H1 (cell line): ENCODE measurements at regions not wholly inside any gene's neighbourhood (a gene's known extent, or its start where the extent isn't known, plus 50 kb on each side); places are given as distances from the start of the nearest gene placed in this dataset.

Experiments
- CTCF ChIA-PET: fragments of 300-600 bp; sonication (Branson Sonifier 250); formaldehyde crosslinking; loops from one replicate; lab custom pipeline; 2021; ENCODE audit not compliant: partially characterized antibody; lab: Charles Lee
- POLR2A ChIA-PET: fragments of 300-600 bp; sonication (Branson Sonifier 250); formaldehyde crosslinking; loops from one replicate; lab custom pipeline; 2021; ENCODE audit warnings: inconsistent platforms; ENCODE audit not compliant: partially characterized antibody; lab: Charles Lee
- DNase-seq, 2 experiments: peaks; one replicate each; pipeline versions ENCODE4 v3.0.0 to v3.0.0-alpha.2; 2010 to 2022; ENCODE audit warnings: low spot score in 2 of 2, low read depth in 1 of 2, mixed read lengths in 1 of 2
- FAIRE-seq: peaks from 2 replicates; lab custom pipeline; 2011; peaks lifted over from hg19 to GRCh38; lab: Jason Lieb, UNC
- H2AFZ ChIP-seq: 2 replicates; pipeline ENCODE4 v1.8.1; 2012; ENCODE audit warnings: low read length, inconsistent platforms
- H2AK5ac ChIP-seq: 2 replicates; pipeline ENCODE4 v1.6.1; 2013; ENCODE audit warnings: low read depth, low read length
- H2BK120ac ChIP-seq: replicated peaks from 2 replicates; pipeline ENCODE3; 2013; ENCODE audit warnings: low read depth, low read length, inconsistent platforms
- H2BK12ac ChIP-seq: 2 replicates; pipeline ENCODE4 v1.6.1; 2013; ENCODE audit warnings: low read depth, low read length
- H2BK15ac ChIP-seq: 2 replicates; pipeline ENCODE4 v1.6.1; 2013; ENCODE audit warnings: low read length
- H2BK20ac ChIP-seq: 2 replicates; pipeline ENCODE4 v1.6.1; 2013; ENCODE audit warnings: low read length
- H2BK5ac ChIP-seq: 2 replicates; pipeline ENCODE4 v1.6.1; 2013; ENCODE audit warnings: low read depth, low read length
- H3K14ac ChIP-seq: 2 replicates; pipeline ENCODE4 v1.6.1; 2013; ENCODE audit warnings: inconsistent platforms; ENCODE audit not compliant: insufficient read length
- H3K18ac ChIP-seq: 2 replicates; pipeline ENCODE4 v1.6.1; 2013; ENCODE audit warnings: low read length; ENCODE audit errors: extremely low read depth
- H3K23ac ChIP-seq: 2 replicates; pipeline ENCODE4 v1.6.1; 2013; ENCODE audit warnings: inconsistent platforms; ENCODE audit not compliant: insufficient read length
- H3K23me2 ChIP-seq: 2 replicates; pipeline ENCODE4 v1.6.1; 2013; ENCODE audit warnings: low read depth, low read length
- H3K27ac ChIP-seq: 2 replicates; pipeline ENCODE4 v1.6.1; 2011; ENCODE audit warnings: low read depth, low read length, inconsistent platforms
- H3K27me3 ChIP-seq, 4 experiments: replicated peaks in 1 of 4; 1 replicate in 1 of 4; 2 replicates in 3 of 4; pipeline versions ENCODE4 v1.6.1 to v1.8.1; 2011 to 2013; ENCODE audit warnings: low read length in 3 of 4, mild to moderate bottlenecking in 3 of 4, inconsistent platforms in 2 of 4, mixed read lengths in 2 of 4, moderate library complexity in 1 of 4; ENCODE audit not compliant: control insufficient read depth in 3 of 4, insufficient read depth in 3 of 4; ENCODE audit errors: extremely low read depth in 1 of 4
- H3K36me3 ChIP-seq, 4 experiments: 2 replicates each; pipeline versions ENCODE4 v1.6.1 to v1.8.1; 2011 to 2013; ENCODE audit warnings: mild to moderate bottlenecking in 4 of 4, low read length in 3 of 4, moderate library complexity in 2 of 4, control low read depth in 1 of 4, inconsistent platforms in 1 of 4; ENCODE audit not compliant: insufficient read depth in 4 of 4, control insufficient read depth in 2 of 4
- H3K4ac ChIP-seq: replicated peaks from 2 replicates; pipeline ENCODE3; 2013; ENCODE audit warnings: low read length, low read depth, mixed read lengths, inconsistent platforms; ENCODE audit not compliant: insufficient read length
- H3K4me1 ChIP-seq, 4 experiments: replicated peaks in 1 of 4; 1 replicate in 1 of 4; 2 replicates in 3 of 4; pipeline versions ENCODE4 v1.6.1 to v1.8.1; 2011 to 2013; ENCODE audit warnings: low read length in 3 of 4, inconsistent platforms in 2 of 4, mixed read lengths in 1 of 4; ENCODE audit not compliant: insufficient read depth in 4 of 4, control insufficient read depth in 3 of 4
- H3K4me2 ChIP-seq, 2 experiments: 2 replicates each; pipeline versions ENCODE4 v1.6.1 to v1.8.1; 2011 to 2013; ENCODE audit warnings: low read depth in 2 of 2, low read length in 2 of 2, control low read depth in 1 of 2, inconsistent platforms in 1 of 2, mild to moderate bottlenecking in 1 of 2; ENCODE audit not compliant: insufficient read depth in 1 of 2
- H3K4me3 ChIP-seq, 4 experiments: fragments of 200-600, 300-600 bp in 1 of 4; sonication (generic), shearing (Covaris generic), sonication (Bioruptor Twin) in 1 of 4; 2 replicates each; pipeline versions ENCODE4 v1.5.1 to v1.8.1; 2011 to 2016; ENCODE audit warnings: low read length in 4 of 4, low read depth in 3 of 4, control low read depth in 2 of 4, inconsistent platforms in 2 of 4, mild to moderate bottlenecking in 2 of 4, mixed read lengths in 1 of 4, moderate library complexity in 1 of 4; ENCODE audit not compliant: insufficient read depth in 2 of 4; ENCODE audit errors: extremely low read depth in 1 of 4
- H3K56ac ChIP-seq: replicated peaks from 2 replicates; pipeline ENCODE3; 2013; ENCODE audit warnings: low read depth, mild to moderate bottlenecking, mixed read lengths, low read length, inconsistent platforms; ENCODE audit not compliant: insufficient read length
- H3K79me1 ChIP-seq: 2 replicates; pipeline ENCODE4 v1.6.1; 2013; ENCODE audit warnings: low read depth, low read length, control low read depth
- H3K79me2 ChIP-seq, 2 experiments: 2 replicates each; pipeline versions ENCODE4 v1.6.1 to v1.8.1; 2012 to 2013; ENCODE audit warnings: low read length in 2 of 2, mild to moderate bottlenecking in 2 of 2, inconsistent platforms in 1 of 2; ENCODE audit not compliant: insufficient read depth in 2 of 2, control insufficient read depth in 1 of 2
- H3K9ac ChIP-seq, 4 experiments: replicated peaks in 1 of 4; 1 replicate in 1 of 4; 2 replicates in 3 of 4; pipeline versions ENCODE4 v1.6.1 to v1.8.1; 2011 to 2013; ENCODE audit warnings: low read depth in 3 of 4, low read length in 3 of 4, control low read depth in 2 of 4, mild to moderate bottlenecking in 2 of 4, moderate library complexity in 2 of 4, inconsistent platforms in 1 of 4; ENCODE audit errors: extremely low read depth in 1 of 4
- H3K9me3 ChIP-seq, 2 experiments: 2 replicates each; pipeline versions ENCODE4 v1.6.1 to v1.8.1; 2012 to 2013; ENCODE audit warnings: mild to moderate bottlenecking in 2 of 2, moderate library complexity in 2 of 2, control low read depth in 1 of 2, inconsistent platforms in 1 of 2, low read depth in 1 of 2, low read length in 1 of 2, mixed read lengths in 1 of 2; ENCODE audit not compliant: insufficient read depth in 2 of 2
- H4K20me1 ChIP-seq, 2 experiments: replicated peaks in 1 of 2; 2 replicates each; pipeline versions ENCODE3 to v1.8.1; 2011 to 2013; ENCODE audit warnings: inconsistent platforms in 2 of 2, low read length in 2 of 2, mild to moderate bottlenecking in 1 of 2; ENCODE audit not compliant: insufficient read depth in 2 of 2, control insufficient read depth in 1 of 2
- H4K5ac ChIP-seq: 2 replicates; pipeline ENCODE4 v1.6.1; 2013; ENCODE audit warnings: low read length, low read depth, mixed read lengths, inconsistent platforms; ENCODE audit not compliant: insufficient read length
- H4K8ac ChIP-seq: 2 replicates; pipeline ENCODE4 v1.8.0; 2013; ENCODE audit warnings: mild to moderate bottlenecking, moderate library complexity, low read length, inconsistent platforms; ENCODE audit not compliant: insufficient read depth; ENCODE audit errors: extremely low read depth
- H4K91ac ChIP-seq: replicated peaks from 2 replicates; pipeline ENCODE3; 2013; ENCODE audit warnings: low read length, mixed read lengths, inconsistent platforms; ENCODE audit not compliant: insufficient read length
- EZH2 ChIP-seq: fragments of 200-600 bp; sonication (generic); IDR thresholded peaks from 2 replicates; pipeline ENCODE4 v1.7.1; 2012; ENCODE audit warnings: low read depth, mild to moderate bottlenecking, moderate library complexity, low read length, inconsistent platforms; ENCODE audit not compliant: severe bottlenecking
- GTF2F1 ChIP-seq: IDR thresholded peaks from 2 replicates; pipeline ENCODE4 v1.6.1; 2012; ENCODE audit warnings: low read depth, low read length, improper control_type of control experiment, borderline replicate concordance
- KDM1A ChIP-seq: fragments of 200-600, 300-600 bp; sonication (generic); IDR thresholded peaks from 2 replicates; pipeline ENCODE4 v1.7.1; 2016; ENCODE audit warnings: mild to moderate bottlenecking, low read length, borderline replicate concordance
- SIN3A ChIP-seq, 2 experiments: IDR thresholded peaks in 1 of 2; conservative IDR thresholded peaks in 1 of 2; 2 replicates each; pipeline ENCODE4 v1.6.1; 2011 to 2012; ENCODE audit warnings: low read length in 2 of 2, improper control_type of control experiment in 1 of 2, low read depth in 1 of 2, mild to moderate bottlenecking in 1 of 2
- WGBS, 2 experiments: shearing (Covaris generic) in 1 of 2; methylation state at CpG; one replicate each; pipeline versions ENCODE4 v1.1.6 to v1.1.7; 2013 to 2015; ENCODE audit warnings: low lambda C conversion rate in 2 of 2, mixed read lengths in 2 of 2, inconsistent platforms in 1 of 2, low coverage in 1 of 2, missing lambda C conversion rate in 1 of 2; ENCODE audit not compliant: insufficient replicate concordance in 2 of 2, insufficient coverage in 1 of 2, insufficient read length in 1 of 2; ENCODE audit errors: extremely low coverage in 1 of 2, missing lambda C conversion rate in 1 of 2; 5-methylcytosine and 5-hydroxymethylcytosine counted together
- TF ChIP-seq, protein P1 (sequence below): IDR thresholded peaks from 2 replicates; pipeline ENCODE4 v1.6.1; 2012; ENCODE audit warnings: inconsistent platforms

DNA sequence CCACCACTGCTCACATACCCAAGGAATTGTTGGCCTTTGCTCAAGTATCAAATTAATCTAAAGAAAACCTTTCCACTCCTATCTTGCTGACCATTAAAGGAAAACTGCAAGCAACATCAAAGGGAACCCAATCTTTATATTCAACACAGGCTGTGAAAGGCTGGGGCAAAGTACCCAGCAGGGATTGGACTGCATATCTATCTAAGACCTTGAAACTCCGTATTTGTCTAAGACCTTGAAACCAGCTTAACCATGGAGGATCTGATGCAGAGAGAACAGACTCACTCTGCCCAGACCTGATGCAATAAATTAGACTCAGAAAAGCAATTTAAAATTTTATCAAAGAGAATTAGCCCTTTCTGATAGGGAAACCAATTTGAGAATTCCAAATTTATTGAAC is 102.2 kb downstream of the DIO2 start:
- H4K91ac ChIP-seq, result no peak overlapping the region
- no peak overlapping the region for H4K8ac ChIP-seq
- no peak overlapping the region for H3K9ac ChIP-seq
- no peak overlapping the region for H2AK5ac ChIP-seq
- H3K18ac ChIP-seq, result no peak overlapping the region
- no peak overlapping the region for H2AFZ ChIP-seq
- no peak overlapping the region for H3K4me2 ChIP-seq
- ChIA-PET POLR2A (no interaction called here), CTCF (no interaction called here)
- no peaks in the 10 kb centered on the region for H3K79me1 ChIP-seq
- no peaks in the 10 kb centered on the region for H3K79me2 ChIP-seq
- no peaks in the 10 kb centered on the region for H3K4me1 ChIP-seq
- H3K27me3 ChIP-seq, result no peaks in the 10 kb centered on the region
- H3K9me3 ChIP-seq, result no peaks in the 10 kb centered on the region
- H2BK15ac ChIP-seq, result no peak overlapping the region
- H2BK20ac ChIP-seq, result no peak overlapping the region
- H3K4ac ChIP-seq, result no peak overlapping the region
- no peak overlapping the region for H3K23ac ChIP-seq
- FAIRE-seq, result no peak
- H3K56ac ChIP-seq, result no peak overlapping the region
- no peaks in the 10 kb centered on the region for H3K23me2 ChIP-seq
- no peak for DNase-seq
- no peak overlapping the region for H4K5ac ChIP-seq
- H2BK5ac ChIP-seq, result no peak overlapping the region
- H2BK12ac ChIP-seq, result no peak overlapping the region
- no peaks in the 10 kb centered on the region for H4K20me1 ChIP-seq
- no peaks in the 10 kb centered on the region for H3K36me3 ChIP-seq
- 100% methylated on average over 1 of the region's 1 CpG; no CpG with 5 or more reads in 1 of the 2 experiments for WGBS, 2 experiments
- H3K27ac ChIP-seq, result no peak overlapping the region
- no peak overlapping the region for H2BK120ac ChIP-seq
- no peak overlapping the region for H3K14ac ChIP-seq
- no peak overlapping the region for H3K4me3 ChIP-seq
- TF ChIP-seq KDM1A (no peak), SIN3A (conservative IDR thresholded peaks at IDR 0.05 in 1 of 2, IDR thresholded peaks at IDR 0.05 in 1 of 2; ENCODE audit: low read depth in 1 of 2, low read length in 2 of 2) (no peak), GTF2F1 (no peak), EZH2 (no peak)
- TF ChIP-seq, protein P1, sequence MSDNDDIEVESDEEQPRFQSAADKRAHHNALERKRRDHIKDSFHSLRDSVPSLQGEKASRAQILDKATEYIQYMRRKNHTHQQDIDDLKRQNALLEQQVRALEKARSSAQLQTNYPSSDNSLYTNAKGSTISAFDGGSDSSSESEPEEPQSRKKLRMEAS, result no peak
